H1 (cell line): ENCODE measurements at regions not wholly inside any gene's neighbourhood (a gene's known extent, or its start where the extent isn't known, plus 50 kb on each side); places are given as distances from the start of the nearest gene placed in this dataset.

ENCODE experiments used
- CHD2 ChIP-seq: IDR thresholded peaks from 2 replicates; pipeline ENCODE4 v1.6.1; 2012; ENCODE audit warnings: low read length, improper control_type of control experiment
- POLR2A ChIP-seq, 2 experiments: IDR thresholded peaks; 1 replicate in 1 of 2; 2 replicates in 1 of 2; pipeline ENCODE4 v1.6.1; 2011; ENCODE audit warnings: low read depth in 2 of 2, low read length in 2 of 2, mild to moderate bottlenecking in 2 of 2; ENCODE audit errors: control extremely low read depth in 1 of 2
- SP1 ChIP-seq: IDR thresholded peaks from 2 replicates; pipeline ENCODE4 v1.6.1; 2011; ENCODE audit warnings: low read depth, low read length
- TF ChIP-seq, protein P1 (sequence below), 3 experiments: IDR thresholded peaks; 1 replicate in 2 of 3; 2 replicates in 1 of 3; pipeline versions ENCODE4 v1.5.1 to v1.6.1; 2011; ENCODE audit warnings: low read length in 3 of 3, mild to moderate bottlenecking in 3 of 3, inconsistent platforms in 2 of 3, low read depth in 1 of 3, moderate library complexity in 1 of 3; ENCODE audit not compliant: insufficient read depth in 1 of 3; ENCODE audit errors: control extremely low read depth in 1 of 3
- TF ChIP-seq, protein P2 (sequence below): IDR thresholded peaks from 2 replicates; pipeline ENCODE4 v1.6.1; 2011; ENCODE audit warnings: low read length, improper control_type of control experiment

GRCh38 chr6:121563286-121563685 is 127.8 kb downstream of the GJA1 start:
- TF ChIP-seq POLR2A (IDR thresholded peaks at IDR 0.05; ENCODE audit: control extremely low read depth in 1 of 2, low read depth in 2 of 2, low read length in 2 of 2) = no peak
- no peak for TF ChIP-seq CHD2
- TF ChIP-seq SP1 = no peak
- TF ChIP-seq, protein P1, sequence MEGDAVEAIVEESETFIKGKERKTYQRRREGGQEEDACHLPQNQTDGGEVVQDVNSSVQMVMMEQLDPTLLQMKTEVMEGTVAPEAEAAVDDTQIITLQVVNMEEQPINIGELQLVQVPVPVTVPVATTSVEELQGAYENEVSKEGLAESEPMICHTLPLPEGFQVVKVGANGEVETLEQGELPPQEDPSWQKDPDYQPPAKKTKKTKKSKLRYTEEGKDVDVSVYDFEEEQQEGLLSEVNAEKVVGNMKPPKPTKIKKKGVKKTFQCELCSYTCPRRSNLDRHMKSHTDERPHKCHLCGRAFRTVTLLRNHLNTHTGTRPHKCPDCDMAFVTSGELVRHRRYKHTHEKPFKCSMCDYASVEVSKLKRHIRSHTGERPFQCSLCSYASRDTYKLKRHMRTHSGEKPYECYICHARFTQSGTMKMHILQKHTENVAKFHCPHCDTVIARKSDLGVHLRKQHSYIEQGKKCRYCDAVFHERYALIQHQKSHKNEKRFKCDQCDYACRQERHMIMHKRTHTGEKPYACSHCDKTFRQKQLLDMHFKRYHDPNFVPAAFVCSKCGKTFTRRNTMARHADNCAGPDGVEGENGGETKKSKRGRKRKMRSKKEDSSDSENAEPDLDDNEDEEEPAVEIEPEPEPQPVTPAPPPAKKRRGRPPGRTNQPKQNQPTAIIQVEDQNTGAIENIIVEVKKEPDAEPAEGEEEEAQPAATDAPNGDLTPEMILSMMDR (IDR thresholded peaks at IDR 0.05; ENCODE audit: control extremely low read depth in 1 of 3, insufficient read depth in 1 of 3, low read depth in 1 of 3, low read length in 3 of 3) = no peak
- TF ChIP-seq, protein P2, sequence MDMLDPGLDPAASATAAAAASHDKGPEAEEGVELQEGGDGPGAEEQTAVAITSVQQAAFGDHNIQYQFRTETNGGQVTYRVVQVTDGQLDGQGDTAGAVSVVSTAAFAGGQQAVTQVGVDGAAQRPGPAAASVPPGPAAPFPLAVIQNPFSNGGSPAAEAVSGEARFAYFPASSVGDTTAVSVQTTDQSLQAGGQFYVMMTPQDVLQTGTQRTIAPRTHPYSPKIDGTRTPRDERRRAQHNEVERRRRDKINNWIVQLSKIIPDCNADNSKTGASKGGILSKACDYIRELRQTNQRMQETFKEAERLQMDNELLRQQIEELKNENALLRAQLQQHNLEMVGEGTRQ = no peak
